ENCODE measurements at regions not wholly inside any gene's neighbourhood (a gene's known extent, or its start where the extent isn't known, plus 50 kb on each side); places are given as distances from the start of the nearest gene placed in this dataset.

GRCh38 chr10:22779331-22780019 is 65.1 kb upstream of the PIP4K2A start:
- in situ Hi-C loops (cut with MboI), result no loop called here

DNA sequence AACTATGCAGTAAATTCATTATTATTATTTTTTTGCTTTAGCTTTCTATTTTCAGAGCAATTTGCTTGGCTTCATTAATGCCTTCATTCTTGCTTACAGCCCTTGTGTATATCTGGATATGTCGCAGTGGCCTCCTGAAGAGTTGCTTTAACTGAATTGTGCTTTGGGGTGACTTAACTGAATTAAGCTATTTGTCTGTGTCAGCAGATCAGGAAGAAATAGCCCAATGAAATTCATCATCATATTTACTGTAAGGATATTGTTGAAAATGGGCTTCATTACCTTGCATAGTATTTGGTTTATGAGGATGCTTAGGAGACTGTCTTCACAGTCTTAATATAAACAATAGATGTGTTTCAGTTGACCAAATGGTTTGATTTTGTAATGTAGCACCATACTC is 59.7 kb upstream of the PIP4K2A start:
- 54% methylated on average over 1 of the region's 1 CpG for whole genome bisulfite sequencing (ENCODE audit: insufficient coverage, low coverage, missing lambda C conversion rate)

More at GRCh38 chr10:22779331-22780019, 65.1 kb upstream of the PIP4K2A start:
- Histone ChIP-seq H3K9me3 (replicated peaks; ENCODE audit: control insufficient read depth, insufficient read depth, low read depth, low read length) (peaks cover 6% of the 10 kb centered on the region), H3K4me1 (replicated peaks in 1 of 2; ENCODE audit: control insufficient read depth in 2 of 2, insufficient read depth in 2 of 2, low read length in 2 of 2) (no peaks in the 10 kb centered on the region), H3K9ac (ENCODE audit: insufficient read depth in 1 of 2, low read depth in 2 of 2, low read length in 2 of 2) (no peak overlapping the region), H3K27me3 (ENCODE audit: control insufficient read depth in 2 of 2, insufficient read depth in 2 of 2, low read length in 2 of 2) (no peaks in the 10 kb centered on the region), H4K20me1 (replicated peaks; ENCODE audit: control insufficient read depth, insufficient read depth, low read length) (no peaks in the 10 kb centered on the region), H2AFZ (ENCODE audit: low read depth, low read length) (no peak overlapping the region), H3K4me3 (no peak overlapping the region), H3K4me2 (ENCODE audit: insufficient read depth, low read length) (no peak overlapping the region), H3K9me1 (ENCODE audit: control insufficient read depth, insufficient read depth, low read length) (no peaks in the 10 kb centered on the region), H3K27ac (ENCODE audit: extremely low read depth, low read depth, low read length) (no peak overlapping the region), H3K79me2 (ENCODE audit: control insufficient read depth, insufficient read depth, low read length) (no peaks in the 10 kb centered on the region), H3K36me3 (ENCODE audit: control insufficient read depth, insufficient read depth, low read length) (no peaks in the 10 kb centered on the region)
- CTCF ChIA-PET (ENCODE audit: low intra/inter-chr PET ratio), result no interaction called here
- FAIRE-seq, result no peak
- DNase-seq (ENCODE audit: extremely low read depth in 1 of 4, low spot score in 3 of 4), result no peak
- intact Hi-C loops (cut with micrococcal nuclease), result no loop called here
- POLR2A ChIA-PET, result interaction anchor here (0.6 to 2.1 kb wide), 2 partner anchors 9 to 13 kb away, joined by 3 to 6 read pairs; no protein-coding TSS in a partner anchor
- BruUV-seq (replicated peaks), result no TSS peak
- no peak for ATAC-seq
- 42% methylated on average over 4 of the region's 4 CpGs for WGBS (ENCODE audit: insufficient coverage, low coverage, missing lambda C conversion rate)
- no peak for TF ChIP-seq SMAD2 (IDR thresholded peaks at IDR 0.05; ENCODE audit: low read depth, low read length)
- peak; percentile 58 for TF ChIP-seq CHD4 (IDR thresholded peaks at IDR 0.05; ENCODE audit: insufficient read depth, insufficient replicate concordance, low read depth, low read length, poor library complexity, severe bottlenecking)
- no peak for TF ChIP-seq SP1 (CRISPR knock-in tag; IDR thresholded peaks at IDR 0.05)
- TF ChIP-seq KDM1A (IDR thresholded peaks at IDR 0.05), result peak; percentile 46 to 64
- peak; percentile 85 for TF ChIP-seq BCOR (IDR thresholded peaks at IDR 0.05)
- TF ChIP-seq ESRRA (IDR thresholded peaks at IDR 0.05; ENCODE audit: borderline replicate concordance, low read depth), result peak; percentile 59; the same call in 1 of the 2 replicates
- 0 out of 4 replicates have a peak, but pooled peaks of 1 of the 2 experiments have one; percentile 36 for TF ChIP-seq RCOR1 (IDR thresholded peaks at IDR 0.05; ENCODE audit: borderline replicate concordance in 1 of 2, low read depth in 2 of 2, low read length in 2 of 2)
- peak; percentile 82 for TF ChIP-seq RBM25 (IDR thresholded peaks at IDR 0.05; ENCODE audit: low read depth, low read length, severe bottlenecking)
- TF ChIP-seq ADNP (tag; IDR thresholded peaks at IDR 0.05), result peak; percentile 86
- peak; percentile 67 for TF ChIP-seq HDAC2 (IDR thresholded peaks at IDR 0.05)

More for the DNA sequence above, 59.7 kb upstream of the PIP4K2A start:
- TF ChIP-seq SMAD3 (CRISPR knock-in tag; conservative IDR thresholded peaks at IDR 0.05), result no peak
- no peak for TF ChIP-seq NBN (IDR thresholded peaks at IDR 0.05; ENCODE audit: low read depth)
- peak; percentile 25; the same call in 1 of the 2 replicates for TF ChIP-seq MAFK (IDR thresholded peaks at IDR 0.05; ENCODE audit: low read length)
- peak; percentile 46; the same call in 1 of the 2 replicates for TF ChIP-seq MAFG (tag; conservative IDR thresholded peaks at IDR 0.05)
- peak; percentile 58; the same call in 1 of the 2 replicates for TF ChIP-seq C11orf30 (IDR thresholded peaks at IDR 0.05; ENCODE audit: low read depth)
- TF ChIP-seq MLX (CRISPR knock-in tag; conservative IDR thresholded peaks at IDR 0.05), result no peak
- peak; percentile 70 for TF ChIP-seq ZNF316 (IDR thresholded peaks at IDR 0.05)
- TF ChIP-seq MAFF (IDR thresholded peaks at IDR 0.05; ENCODE audit: low read length), result peak; percentile 33
- Histone ChIP-seq H3K79me2 (ENCODE audit: control insufficient read depth, insufficient read depth, low read length) (no peaks in the 10 kb centered on the region), H3K4me3 (no peak overlapping the region), H3K27me3 (ENCODE audit: control insufficient read depth in 2 of 2, insufficient read depth in 2 of 2, low read length in 2 of 2) (no peaks in the 10 kb centered on the region), H3K9me3 (replicated peaks; ENCODE audit: control insufficient read depth, insufficient read depth, low read depth, low read length) (peaks cover 7% of the 10 kb centered on the region), H3K9me1 (ENCODE audit: control insufficient read depth, insufficient read depth, low read length) (no peaks in the 10 kb centered on the region), H3K9ac (ENCODE audit: insufficient read depth in 1 of 2, low read depth in 2 of 2, low read length in 2 of 2) (no peak overlapping the region), H4K20me1 (replicated peaks; ENCODE audit: control insufficient read depth, insufficient read depth, low read length) (no peaks in the 10 kb centered on the region), H3K36me3 (ENCODE audit: control insufficient read depth, insufficient read depth, low read length) (no peaks in the 10 kb centered on the region), H3K4me1 (replicated peaks in 1 of 2; ENCODE audit: control insufficient read depth in 2 of 2, insufficient read depth in 2 of 2, low read length in 2 of 2) (no peaks in the 10 kb centered on the region), H3K4me2 (ENCODE audit: insufficient read depth, low read length) (no peak overlapping the region), H3K27ac (ENCODE audit: extremely low read depth, low read depth, low read length) (no peak overlapping the region), H2AFZ (ENCODE audit: low read depth, low read length) (no peak overlapping the region)
- ChIA-PET CTCF (ENCODE audit: low intra/inter-chr PET ratio) (no interaction called here), POLR2A (interaction anchor here (0.6 to 1.6 kb wide), 2 partner anchors 13 to 25 kb away, joined by 3 to 4 read pairs; no protein-coding TSS in a partner anchor)
- in situ Hi-C loops (cut with MboI), result no loop called here
- intact Hi-C loops (cut with micrococcal nuclease), result no loop called here
- DNase-seq (ENCODE audit: extremely low read depth in 1 of 4, low spot score in 3 of 4) (no peak), ATAC-seq (no peak), FAIRE-seq (no peak)
- BruUV-seq (replicated peaks), result no TSS peak
